ENCODE measurements at regions not wholly inside any gene's neighbourhood (a gene's known extent, or its start where the extent isn't known, plus 50 kb on each side); places are given as distances from the start of the nearest gene placed in this dataset.
"Not testable (repeated sequence)": the region's sequence is repeated elsewhere in the genome, so short reads cannot be mapped to it uniquely, and the experiment has no call there.

GRCh38 chr10:47580063-47580462 is 56.6 kb upstream of the AGAP9 start:
- H3K4me3 ChIP-seq (ENCODE audit: low read length); H3K4me1 ChIP-seq (ENCODE audit: control insufficient read depth, low read depth, low read length); DNase-seq; H4K5ac ChIP-seq (ENCODE audit: low read length); H3K18ac ChIP-seq (ENCODE audit: low read length); H2BK15ac ChIP-seq (replicated peaks; ENCODE audit: low read depth); H2BK5ac ChIP-seq (ENCODE audit: low read length); H3K4me2 ChIP-seq (ENCODE audit: low read length); H3K23ac ChIP-seq (ENCODE audit: low read length); H3K79me2 ChIP-seq (ENCODE audit: control insufficient read depth, insufficient read depth, low read length); H3K79me1 ChIP-seq (ENCODE audit: low read length); H4K8ac ChIP-seq (ENCODE audit: low read depth, low read length); H3K9ac ChIP-seq (ENCODE audit: low read length); H3K4ac ChIP-seq (ENCODE audit: low read depth, low read length); H2BK120ac ChIP-seq (ENCODE audit: low read depth, low read length); H3K36me3 ChIP-seq (ENCODE audit: control insufficient read depth, insufficient read depth, low read length); H3K27ac ChIP-seq (ENCODE audit: low read depth, low read length); H3K56ac ChIP-seq (ENCODE audit: low read length); H2AK5ac ChIP-seq (ENCODE audit: low read length); H3K27me3 ChIP-seq (ENCODE audit: insufficient read depth, low read length, poor library complexity): not testable (repeated sequence)
- no CpG with 5 or more reads among the region's 2 CpGs for WGBS (ENCODE audit: extremely low coverage, insufficient coverage, low lambda C conversion rate)

GRCh38 chr10:47578547-47578946 is 55.1 kb upstream of the AGAP9 start:
- H3K4ac ChIP-seq (ENCODE audit: low read depth, low read length); H2BK120ac ChIP-seq (ENCODE audit: low read depth, low read length); H4K5ac ChIP-seq (ENCODE audit: low read length); H2BK15ac ChIP-seq (replicated peaks; ENCODE audit: low read depth); H3K23ac ChIP-seq (ENCODE audit: low read length); H3K27ac ChIP-seq (ENCODE audit: low read depth, low read length); H3K27me3 ChIP-seq (ENCODE audit: insufficient read depth, low read length, poor library complexity); H3K4me1 ChIP-seq (ENCODE audit: control insufficient read depth, low read depth, low read length); H2BK5ac ChIP-seq (ENCODE audit: low read length); H3K56ac ChIP-seq (ENCODE audit: low read length); H3K4me3 ChIP-seq (ENCODE audit: low read length); H3K9ac ChIP-seq (ENCODE audit: low read length); H2AK5ac ChIP-seq (ENCODE audit: low read length); H3K18ac ChIP-seq (ENCODE audit: low read length); H4K8ac ChIP-seq (ENCODE audit: low read depth, low read length); H3K36me3 ChIP-seq (ENCODE audit: control insufficient read depth, insufficient read depth, low read length); H3K79me2 ChIP-seq (ENCODE audit: control insufficient read depth, insufficient read depth, low read length); H3K79me1 ChIP-seq (ENCODE audit: low read length); DNase-seq; H3K4me2 ChIP-seq (ENCODE audit: low read length): not testable (repeated sequence)

Measured in mesendoderm (in vitro differentiated cells).